ENCODE measurements at regions not wholly inside any gene's neighbourhood (a gene's known extent, or its start where the extent isn't known, plus 50 kb on each side); places are given as distances from the start of the nearest gene placed in this dataset.

- no peak for DNase-seq (ENCODE audit: low spot score)
- no peak overlapping the region for H3K4me3 ChIP-seq
- TF ChIP-seq CTCF (IDR thresholded peaks at IDR 0.05) = no peak
- no peak overlapping the region for H3K27ac ChIP-seq
These were observed 106.8 kb upstream of the SLC66A3 start for GRCh38 chr2:11048335-11049008.

GRCh38 chr2:11050565-11050964 lies 104.7 kb upstream of the SLC66A3 start:
- DNase-seq (ENCODE audit: low spot score) = no peak
- Histone ChIP-seq H3K4me3 (no peak overlapping the region), H3K27ac (no peak overlapping the region)
- no peak for TF ChIP-seq CTCF (IDR thresholded peaks at IDR 0.05)

- Histone ChIP-seq H3K27ac (no peak overlapping the region), H3K4me3 (no peak overlapping the region)
- no peak for DNase-seq (ENCODE audit: low spot score)
- TF ChIP-seq CTCF (IDR thresholded peaks at IDR 0.05) = no peak
These were observed 104.0 kb upstream of the SLC66A3 start for GRCh38 chr2:11051280-11051679.

- Histone ChIP-seq H3K4me3 (no peak overlapping the region), H3K27ac (no peak overlapping the region)
- TF ChIP-seq CTCF (IDR thresholded peaks at IDR 0.05) = no peak
- DNase-seq (ENCODE audit: low spot score) = no peak
These were observed 101.7 kb upstream of the SLC66A3 start for GRCh38 chr2:11053546-11053945.

GRCh38 chr2:11054783-11055678 lies 100.2 kb upstream of the SLC66A3 start:
- TF ChIP-seq CTCF (IDR thresholded peaks at IDR 0.05) = no peak
- H3K4me3 ChIP-seq = no peak overlapping the region
- H3K27ac ChIP-seq = no peak overlapping the region
- no peak for DNase-seq (ENCODE audit: low spot score)

GRCh38 chr2:11055679-11056215 lies 99.5 kb upstream of the SLC66A3 start:
- no peak for DNase-seq (ENCODE audit: low spot score)
- TF ChIP-seq CTCF (IDR thresholded peaks at IDR 0.05) = no peak
- Histone ChIP-seq H3K4me3 (no peak overlapping the region), H3K27ac (no peak overlapping the region)
